ENCODE measurements at regions not wholly inside any gene's neighbourhood (a gene's known extent, or its start where the extent isn't known, plus 50 kb on each side); places are given as distances from the start of the nearest gene placed in this dataset.

- TF ChIP-seq CTCF (IDR thresholded peaks at IDR 0.05) (no peak), POLR2A (IDR thresholded peaks at IDR 0.05) (no peak), POLR2AphosphoS5 (IDR thresholded peaks at IDR 0.05; ENCODE audit: insufficient read depth in 1 of 2, low read depth in 1 of 2) (no peak)
These were observed 1708.9 kb downstream of the SLITRK5 start for GRCh38 chr13:89380101-89380500.

All from vagina (tissue), 2 donors.